Upper lobe of right lung (tissue), 1 donor: ENCODE measurements at regions not wholly inside any gene's neighbourhood (a gene's known extent, or its start where the extent isn't known, plus 50 kb on each side); places are given as distances from the start of the nearest gene placed in this dataset.

ENCODE experiments used
- ATAC-seq: fragments of 200-7000 bp; cut with Tn5 transposase; one replicate; pipeline ENCODE4 v1.9.1; 2020; ENCODE audit warnings: mild to moderate bottlenecking, moderate library complexity
- DNase-seq: peaks from one replicate; pipeline ENCODE4 v3.0.0-alpha.2; 2020
- H3K27ac ChIP-seq: fragments of 200-600 bp; one replicate; pipeline ENCODE4 v1.8.0; 2022
- H3K27me3 ChIP-seq: fragments of 200-600 bp; one replicate; pipeline ENCODE4 v1.8.0; 2022; ENCODE audit warnings: mild to moderate bottlenecking
- H3K36me3 ChIP-seq: fragments of 200-600 bp; one replicate; pipeline ENCODE4 v1.8.0; 2022
- H3K4me1 ChIP-seq: fragments of 200-600 bp; one replicate; pipeline ENCODE4 v1.8.0; 2022
- H3K4me3 ChIP-seq: fragments of 200-600 bp; one replicate; pipeline ENCODE4 v1.8.0; 2022; ENCODE audit warnings: mild to moderate bottlenecking
- H3K9me3 ChIP-seq: fragments of 200-600 bp; one replicate; pipeline ENCODE4 v1.8.0; 2022
- intact Hi-C: fragments of 100-400 bp; cut with DNase I; formaldehyde crosslinking; loops from one replicate; pipeline ENCODE4 v1.11.0; 2022
- TF ChIP-seq, protein P1 (sequence below): fragments of 200-600 bp; IDR thresholded peaks from one replicate; pipeline ENCODE4 v1.8.0; 2022; ENCODE audit warnings: antibody characterized with exemption
- donor health status: DM: no; HTN: yes; CAD: no; lungs with severe emphysema.

GRCh38 chr4:22047793-22048192 lies 99.2 kb upstream of the KCNIP4 start:
- intact Hi-C loops: no loop called here
- H3K9me3 ChIP-seq: no peaks in the 10 kb centered on the region
- H3K27ac ChIP-seq: no peak overlapping the region
- DNase-seq (no peak), ATAC-seq (no peak)
- no peaks in the 10 kb centered on the region for H3K36me3 ChIP-seq
- TF ChIP-seq, protein P1, sequence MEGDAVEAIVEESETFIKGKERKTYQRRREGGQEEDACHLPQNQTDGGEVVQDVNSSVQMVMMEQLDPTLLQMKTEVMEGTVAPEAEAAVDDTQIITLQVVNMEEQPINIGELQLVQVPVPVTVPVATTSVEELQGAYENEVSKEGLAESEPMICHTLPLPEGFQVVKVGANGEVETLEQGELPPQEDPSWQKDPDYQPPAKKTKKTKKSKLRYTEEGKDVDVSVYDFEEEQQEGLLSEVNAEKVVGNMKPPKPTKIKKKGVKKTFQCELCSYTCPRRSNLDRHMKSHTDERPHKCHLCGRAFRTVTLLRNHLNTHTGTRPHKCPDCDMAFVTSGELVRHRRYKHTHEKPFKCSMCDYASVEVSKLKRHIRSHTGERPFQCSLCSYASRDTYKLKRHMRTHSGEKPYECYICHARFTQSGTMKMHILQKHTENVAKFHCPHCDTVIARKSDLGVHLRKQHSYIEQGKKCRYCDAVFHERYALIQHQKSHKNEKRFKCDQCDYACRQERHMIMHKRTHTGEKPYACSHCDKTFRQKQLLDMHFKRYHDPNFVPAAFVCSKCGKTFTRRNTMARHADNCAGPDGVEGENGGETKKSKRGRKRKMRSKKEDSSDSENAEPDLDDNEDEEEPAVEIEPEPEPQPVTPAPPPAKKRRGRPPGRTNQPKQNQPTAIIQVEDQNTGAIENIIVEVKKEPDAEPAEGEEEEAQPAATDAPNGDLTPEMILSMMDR: no peak
- no peaks in the 10 kb centered on the region for H3K27me3 ChIP-seq
- no peaks in the 10 kb centered on the region for H3K4me1 ChIP-seq
- no peak overlapping the region for H3K4me3 ChIP-seq

- Histone ChIP-seq H3K27me3 (no peaks in the 10 kb centered on the region), H3K4me3 (no peak overlapping the region), H3K4me1 (no peaks in the 10 kb centered on the region), H3K27ac (no peak overlapping the region), H3K36me3 (no peaks in the 10 kb centered on the region), H3K9me3 (no peaks in the 10 kb centered on the region)
- DNase-seq (no peak), ATAC-seq (no peak)
- intact Hi-C loops: no loop called here
- TF ChIP-seq, protein P1: no peak
Observed at GRCh38 chr4:22045051-22045630, 96.6 kb upstream of the KCNIP4 start.

GRCh38 chr4:22031423-22031822 lies 82.9 kb upstream of the KCNIP4 start:
- no peaks in the 10 kb centered on the region for H3K27me3 ChIP-seq
- no peaks in the 10 kb centered on the region for H3K4me1 ChIP-seq
- H3K9me3 ChIP-seq: no peaks in the 10 kb centered on the region
- no peaks in the 10 kb centered on the region for H3K36me3 ChIP-seq
- intact Hi-C loops: no loop called here
- ATAC-seq (no peak), DNase-seq (no peak)
- no peak overlapping the region for H3K27ac ChIP-seq
- TF ChIP-seq, protein P1: no peak
- no peak overlapping the region for H3K4me3 ChIP-seq

DNA sequence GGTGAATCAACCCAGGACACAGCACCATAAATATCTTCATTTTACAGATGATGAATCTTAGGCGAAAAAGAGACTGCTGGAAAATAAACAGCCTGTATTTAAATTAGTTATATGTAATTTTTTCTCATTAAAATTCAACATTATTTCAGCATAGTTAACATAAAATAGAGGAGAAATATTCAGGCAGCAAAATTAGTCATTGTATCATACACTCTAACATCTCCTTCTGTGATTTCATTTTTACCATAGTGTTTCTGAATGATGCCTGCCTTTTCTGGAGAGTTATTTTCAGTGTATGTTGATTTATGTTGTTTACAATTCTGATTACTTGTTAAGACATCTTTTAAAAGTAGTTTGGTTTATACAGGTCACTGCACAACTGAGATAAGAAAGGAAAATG lies 82.3 kb upstream of the KCNIP4 start:
- Histone ChIP-seq H3K9me3 (no peaks in the 10 kb centered on the region), H3K36me3 (no peaks in the 10 kb centered on the region), H3K27ac (no peak overlapping the region), H3K4me3 (no peak overlapping the region), H3K27me3 (no peaks in the 10 kb centered on the region), H3K4me1 (no peaks in the 10 kb centered on the region)
- DNase-seq: no peak
- TF ChIP-seq, protein P1: no peak
- intact Hi-C loops: no loop called here
- no peak for ATAC-seq

DNA sequence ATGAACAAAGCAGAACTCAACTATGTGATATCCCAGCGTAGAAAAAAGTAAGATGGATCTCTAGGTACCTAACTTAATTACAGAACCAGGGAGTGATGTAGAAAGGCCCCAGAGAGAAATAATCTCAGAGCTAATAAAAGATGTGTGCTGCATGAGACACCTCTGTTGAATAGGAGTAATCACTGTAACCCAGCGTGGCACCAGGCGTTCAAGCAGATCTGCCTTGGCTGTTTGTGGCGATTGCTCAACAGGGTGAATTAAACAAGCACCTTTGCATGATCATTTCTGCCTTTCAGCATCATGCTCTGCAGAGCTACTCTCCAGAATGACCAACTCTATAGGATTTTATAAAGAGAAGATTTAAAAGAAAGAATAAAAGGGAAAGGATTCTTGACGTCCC lies 81.7 kb upstream of the KCNIP4 start:
- H3K27ac ChIP-seq: no peak overlapping the region
- TF ChIP-seq, protein P1: no peak
- intact Hi-C loops: no loop called here

DNA sequence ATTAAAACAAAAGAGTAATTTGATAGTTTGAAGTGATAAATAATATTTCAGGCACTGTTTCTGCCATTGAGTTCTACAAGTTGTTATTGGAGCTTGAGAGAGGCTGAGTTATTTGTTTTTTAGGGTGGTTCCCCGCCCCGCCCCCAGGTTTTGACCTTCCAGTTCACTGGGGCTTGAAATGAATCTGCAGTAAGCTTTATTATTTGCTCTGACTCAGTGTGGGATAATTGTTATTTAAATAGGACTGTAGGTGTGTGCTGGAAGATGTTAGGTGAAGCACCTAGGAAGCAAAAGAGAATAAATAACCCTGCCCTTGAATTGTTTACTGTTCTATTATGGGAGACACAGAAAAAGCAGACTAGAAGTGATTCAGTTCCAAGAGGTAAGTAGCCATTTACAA lies 81.2 kb upstream of the KCNIP4 start:
- H3K27ac ChIP-seq: no peak overlapping the region
- intact Hi-C loops: no loop called here
- DNase-seq: no peak
- TF ChIP-seq, protein P1: no peak
- no peak overlapping the region for H3K4me3 ChIP-seq
- no peaks in the 10 kb centered on the region for H3K36me3 ChIP-seq
- no peaks in the 10 kb centered on the region for H3K4me1 ChIP-seq
- H3K27me3 ChIP-seq: no peaks in the 10 kb centered on the region
- no peak for ATAC-seq
- no peaks in the 10 kb centered on the region for H3K9me3 ChIP-seq

More for the DNA sequence above, 81.7 kb upstream of the KCNIP4 start:
- ATAC-seq: no peak
- no peak for DNase-seq
- Histone ChIP-seq H3K27me3 (no peaks in the 10 kb centered on the region), H3K4me1 (no peaks in the 10 kb centered on the region), H3K9me3 (no peaks in the 10 kb centered on the region), H3K36me3 (no peaks in the 10 kb centered on the region), H3K4me3 (no peak overlapping the region)
